GM12891 (cell line): ENCODE measurements at regions not wholly inside any gene's neighbourhood (a gene's known extent, or its start where the extent isn't known, plus 50 kb on each side); places are given as distances from the start of the nearest gene placed in this dataset.
"Not testable (repeated sequence)": the region's sequence is repeated elsewhere in the genome, so short reads cannot be mapped to it uniquely, and the experiment has no call there.

ENCODE experiments used
- DNase-seq: peaks from one replicate; pipeline ENCODE4 v3.0.0; 2011; ENCODE audit warnings: low spot score; ENCODE audit not compliant: insufficient read length
- FAIRE-seq: peaks from 2 replicates; lab custom pipeline; 2011; peaks lifted over from hg19 to GRCh38; lab: Jason Lieb, UNC
- PAX5 ChIP-seq: IDR thresholded peaks from 2 replicates; pipeline ENCODE4 v1.6.1; 2011; ENCODE audit warnings: low read length, moderate library complexity, mild to moderate bottlenecking; ENCODE audit not compliant: insufficient read depth, severe bottlenecking
- POLR2A ChIP-seq: IDR thresholded peaks from 2 replicates; pipeline ENCODE4 v1.6.1; 2011; ENCODE audit warnings: low read depth, low read length, control low read depth
- POLR2AphosphoS5 ChIP-seq: IDR thresholded peaks from 2 replicates; pipeline ENCODE4 v1.6.1; 2011; ENCODE audit warnings: low read depth, low read length, control low read depth
- POU2F2 ChIP-seq: IDR thresholded peaks from 2 replicates; pipeline ENCODE4 v1.6.1; 2011; ENCODE audit warnings: low read depth, mild to moderate bottlenecking, control low read depth, low read length, moderate library complexity
- SPI1 ChIP-seq: IDR thresholded peaks from 2 replicates; pipeline ENCODE4 v1.6.1; 2011; ENCODE audit warnings: low read depth, low read length, control low read depth
- TAF1 ChIP-seq: IDR thresholded peaks from 2 replicates; pipeline ENCODE4 v1.6.1; 2011; ENCODE audit warnings: low read depth, low read length, control low read depth

DNA sequence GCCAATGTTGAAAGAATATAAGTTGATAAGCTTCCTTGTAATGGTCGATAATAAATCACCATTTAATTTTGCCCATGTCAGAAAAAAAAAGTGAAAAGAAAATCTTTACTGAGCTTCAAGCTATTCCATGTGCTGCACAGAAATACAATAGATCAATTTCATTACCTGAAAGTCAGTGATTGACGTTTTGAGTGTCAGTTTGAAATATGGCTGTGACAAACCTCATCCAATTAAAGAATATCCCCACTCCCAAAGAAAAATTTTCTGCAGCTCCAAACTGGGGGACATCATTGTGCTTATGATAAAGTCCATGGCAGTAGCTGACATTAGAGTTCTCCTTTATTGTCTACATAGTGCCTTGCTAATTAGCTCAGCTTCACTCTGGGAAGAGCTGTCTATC is 184.8 kb upstream of the RPRM start:
- DNase-seq = no peak
- FAIRE-seq = no peak
- TF ChIP-seq PAX5 (no peak), POLR2AphosphoS5 (no peak), SPI1 (no peak), POU2F2 (no peak)

DNA sequence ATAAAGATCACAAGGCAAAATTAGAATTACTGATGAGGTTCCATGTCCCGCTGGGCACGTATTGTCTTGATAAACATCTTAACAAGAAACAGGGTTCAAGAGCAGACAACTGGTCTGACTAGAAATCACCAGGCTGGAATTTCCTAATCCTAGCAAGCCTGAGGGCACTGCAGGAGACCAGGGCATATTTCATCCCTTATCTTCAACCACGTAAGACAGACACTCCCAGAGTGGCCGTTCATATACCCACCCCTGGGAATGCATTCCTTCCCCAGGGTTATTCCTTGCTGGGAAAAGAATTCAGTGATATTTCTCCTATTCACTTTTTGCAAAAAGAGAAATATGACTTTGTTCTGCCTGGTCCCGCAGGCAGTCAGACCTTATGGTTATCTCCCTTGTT is 185.4 kb upstream of the RPRM start:
- DNase-seq, FAIRE-seq: not testable (repeated sequence)

DNA sequence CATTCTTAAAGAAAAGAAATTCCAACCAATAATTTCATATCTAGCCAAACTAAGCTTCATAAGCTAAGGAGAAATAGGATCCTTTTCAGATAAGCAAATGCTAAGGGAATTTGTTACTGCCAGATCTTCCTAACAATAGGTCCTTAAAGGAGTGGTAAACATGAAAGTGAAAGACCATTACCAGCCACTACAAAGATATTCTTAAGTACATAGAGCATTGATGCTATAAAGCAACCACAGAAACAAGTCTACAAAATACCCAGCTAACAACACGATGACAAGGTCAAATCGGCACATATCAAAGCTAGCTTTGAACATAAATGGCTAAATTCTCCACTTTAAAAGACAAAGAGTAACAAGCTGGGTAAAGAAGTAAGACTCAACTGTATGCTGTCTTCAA is 188.9 kb upstream of the RPRM start:
- no peak for DNase-seq
- no peak for TF ChIP-seq TAF1
- no peak for TF ChIP-seq SPI1
- no peak for TF ChIP-seq PAX5
- TF ChIP-seq POLR2AphosphoS5 = no peak
- FAIRE-seq = no peak

DNA sequence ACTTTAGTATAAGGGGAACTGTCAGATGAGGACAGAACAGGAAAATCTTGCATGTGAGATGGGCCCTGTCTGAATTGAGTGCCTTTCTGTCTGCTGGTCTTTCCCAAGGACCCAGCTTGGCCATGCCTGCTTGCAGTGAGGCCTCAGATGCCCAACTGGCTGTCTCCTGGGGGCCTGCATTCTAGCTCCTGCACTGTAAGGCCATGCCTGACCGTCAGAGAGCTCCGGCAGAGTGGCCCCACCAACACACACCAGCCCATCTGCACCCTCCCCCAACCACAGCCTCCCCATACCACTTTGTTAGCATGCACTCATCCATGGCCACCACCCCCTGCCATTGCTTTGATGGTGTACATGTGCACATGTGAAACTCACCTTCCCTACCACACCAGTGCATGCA is 190.4 kb upstream of the RPRM start:
- DNase-seq (no peak), FAIRE-seq (no peak)
- TF ChIP-seq TAF1 (no peak), POU2F2 (no peak), POLR2AphosphoS5 (no peak), POLR2A (no peak), PAX5 (no peak), SPI1 (no peak)

DNA sequence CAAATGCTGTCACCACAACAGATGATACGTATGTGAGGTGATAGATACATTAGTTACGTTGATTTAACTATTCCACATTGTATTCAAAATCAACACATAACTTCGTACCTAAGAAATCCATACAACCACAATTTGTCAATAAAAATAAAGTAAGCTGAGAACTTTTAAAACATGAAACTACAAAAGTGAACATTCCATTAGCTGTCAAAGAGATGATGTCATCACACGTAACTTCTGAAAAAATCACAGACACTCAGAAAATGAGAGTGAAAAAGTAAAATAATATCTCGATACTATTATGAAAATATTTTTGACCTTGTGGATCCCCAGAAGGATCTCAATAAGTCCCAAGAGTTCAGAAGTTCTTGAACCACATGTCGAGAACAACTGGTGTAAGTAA is 161.6 kb upstream of the GALNT13 start:
- FAIRE-seq (no peak), DNase-seq (no peak)
- TF ChIP-seq SPI1 = no peak
- TF ChIP-seq POU2F2 = no peak
- TF ChIP-seq TAF1 = no peak
- TF ChIP-seq POLR2AphosphoS5 = no peak

DNA sequence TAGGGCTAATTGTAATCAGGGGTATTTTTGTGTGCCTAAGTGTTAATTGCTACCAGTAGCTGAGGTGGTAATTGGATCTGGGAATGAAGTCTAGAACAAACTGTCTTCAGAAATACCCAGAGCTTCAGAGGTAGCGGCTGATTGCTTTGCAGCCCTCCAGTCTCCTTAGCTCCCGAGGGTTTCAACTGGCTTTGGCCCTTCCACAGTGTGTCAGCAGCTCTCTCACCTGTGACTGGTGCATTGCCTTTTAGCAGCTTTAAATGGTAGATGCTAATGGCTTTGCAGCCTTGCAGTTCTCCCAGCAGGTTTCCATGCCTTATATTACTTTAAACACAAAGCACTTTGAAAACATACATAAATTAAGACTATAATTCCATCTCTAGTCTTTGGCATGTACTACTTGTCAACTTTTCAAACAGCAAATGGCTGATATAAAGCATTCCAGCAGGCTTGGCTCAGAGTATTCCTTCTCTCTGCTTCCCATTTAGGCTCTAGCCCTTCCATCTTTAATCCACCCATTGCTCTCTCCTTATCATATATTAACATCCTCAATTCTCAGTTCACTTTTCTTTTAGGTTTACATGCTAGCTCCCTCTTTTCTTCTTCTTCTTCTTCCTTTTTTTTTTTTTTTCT is 156.4 kb upstream of the GALNT13 start:
- DNase-seq = no peak
- TF ChIP-seq POLR2AphosphoS5 (no peak), POLR2A (no peak), PAX5 (no peak), POU2F2 (no peak), TAF1 (no peak), SPI1 (no peak)
- no peak for FAIRE-seq

DNA sequence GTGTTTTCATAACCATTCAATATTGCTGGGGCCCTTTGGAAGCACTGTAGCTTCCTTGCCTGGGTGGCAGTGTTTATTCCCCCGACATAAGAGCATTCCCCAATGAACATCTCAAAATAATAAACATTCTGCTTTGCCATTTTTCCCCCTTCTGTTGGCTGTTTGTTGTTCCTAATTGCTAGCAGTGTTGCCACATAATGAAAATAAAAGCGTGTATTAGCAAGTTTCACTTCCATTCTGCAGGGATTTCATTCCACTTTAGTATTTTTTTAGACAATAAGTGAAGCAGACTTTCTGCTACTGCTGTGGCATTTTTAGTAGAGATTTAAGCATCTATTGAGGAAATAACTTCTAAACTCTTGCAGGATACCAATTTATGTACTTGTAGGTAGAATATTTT is 154.7 kb upstream of the GALNT13 start:
- TF ChIP-seq TAF1 (no peak), PAX5 (no peak)
- FAIRE-seq = no peak
- no peak for DNase-seq

DNA sequence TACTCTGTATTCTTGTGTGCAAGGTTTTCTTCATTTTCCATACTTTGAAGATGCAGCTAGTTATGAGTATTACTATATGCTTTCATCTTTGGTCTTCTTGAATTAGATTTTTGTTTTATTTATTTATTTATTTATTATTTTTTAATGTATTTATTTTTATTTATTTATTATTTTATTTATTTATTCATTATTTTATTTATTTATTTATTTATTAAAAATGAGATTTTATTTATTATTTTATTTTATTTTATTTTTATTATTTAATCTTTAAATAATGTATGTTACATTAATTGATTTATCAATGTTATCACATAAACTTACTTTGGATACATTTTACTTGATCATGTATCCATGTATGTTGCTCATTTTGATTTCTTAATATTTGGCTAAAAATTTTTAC is 132.3 kb upstream of the GALNT13 start:
- DNase-seq (no peak), FAIRE-seq (no peak)
- TF ChIP-seq POLR2AphosphoS5 (no peak), SPI1 (no peak), PAX5 (no peak), TAF1 (no peak), POLR2A (no peak), POU2F2 (no peak)

DNA sequence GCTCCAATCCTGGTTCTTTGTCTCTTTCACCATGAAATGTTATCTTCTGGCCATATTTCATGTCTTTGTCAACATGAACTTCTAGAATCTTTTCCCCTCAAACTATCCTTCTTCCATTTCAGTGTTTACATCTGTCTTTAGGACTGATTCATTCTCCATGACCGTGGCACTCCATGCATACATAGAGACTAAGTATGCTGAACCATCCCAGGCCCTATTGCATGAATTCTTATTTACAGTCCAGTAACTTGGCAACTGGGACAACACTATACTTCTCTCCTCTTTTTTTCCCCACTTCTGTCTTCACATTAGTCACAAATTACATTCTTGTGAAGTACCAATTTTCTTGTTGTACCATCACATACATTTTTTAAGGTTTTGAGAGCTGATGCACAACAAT is 109.8 kb upstream of the GALNT13 start:
- DNase-seq (no peak), FAIRE-seq (no peak)
- TF ChIP-seq PAX5 (no peak), SPI1 (no peak), POLR2AphosphoS5 (no peak), TAF1 (no peak), POLR2A (no peak), POU2F2 (no peak)

DNA sequence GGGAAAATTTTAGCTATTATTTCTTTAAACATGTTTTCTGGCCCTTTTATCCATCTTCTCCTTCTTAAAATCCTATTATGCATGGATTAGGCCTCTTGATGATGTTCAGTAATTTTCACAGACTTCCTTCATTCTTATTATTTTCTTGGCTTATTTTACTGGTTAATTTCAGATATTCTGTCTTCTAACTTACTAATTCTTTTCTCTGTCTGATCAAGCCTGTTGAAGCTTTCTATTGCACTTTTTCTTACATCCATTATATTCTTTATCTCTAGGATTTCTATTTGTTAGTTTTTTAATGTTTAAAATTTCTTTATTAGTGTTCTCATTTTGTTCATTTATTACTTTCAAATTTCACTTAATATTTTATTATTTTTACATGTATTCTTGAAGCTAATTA is 105.3 kb upstream of the GALNT13 start:
- TF ChIP-seq POLR2A (no peak), SPI1 (no peak), POU2F2 (no peak), POLR2AphosphoS5 (no peak), TAF1 (no peak), PAX5 (no peak)
- DNase-seq (no peak), FAIRE-seq (no peak)

DNA sequence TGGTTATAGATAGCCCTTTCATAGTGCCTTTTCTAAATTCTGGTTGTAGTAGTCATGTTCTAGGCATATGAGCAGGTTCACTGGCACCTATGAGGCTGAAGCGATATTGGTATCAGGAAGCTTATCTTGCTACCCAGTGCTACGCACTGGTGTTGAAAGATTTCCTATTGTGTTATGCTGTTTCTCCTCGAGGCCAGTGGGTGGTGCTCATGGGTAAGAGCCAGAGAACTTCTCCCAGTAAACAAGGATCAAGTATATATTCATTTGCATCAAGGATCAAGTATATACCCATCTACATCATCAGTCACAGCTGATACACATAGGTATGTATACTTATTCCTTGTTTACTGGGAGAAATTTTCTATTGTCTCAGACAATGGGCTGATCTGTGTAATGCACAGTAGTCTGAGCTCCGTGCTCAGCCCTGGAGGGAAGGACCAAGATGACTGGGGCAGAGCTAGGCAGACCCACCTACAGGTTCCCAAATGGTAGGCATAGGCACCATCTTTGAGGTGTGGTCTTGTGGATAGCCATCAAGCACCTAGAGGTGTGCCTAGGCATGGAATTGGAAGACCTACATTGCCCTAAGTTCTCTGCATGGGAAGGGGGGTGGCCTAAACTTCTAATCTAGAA is 101.2 kb upstream of the GALNT13 start:
- DNase-seq = no peak
- no peak for FAIRE-seq
- TF ChIP-seq POLR2AphosphoS5 (no peak), TAF1 (no peak), PAX5 (no peak), SPI1 (no peak), POLR2A (no peak), POU2F2 (no peak)
